C4-2B (cell line): ENCODE measurements at regions not wholly inside any gene's neighbourhood (a gene's known extent, or its start where the extent isn't known, plus 50 kb on each side); places are given as distances from the start of the nearest gene placed in this dataset.

Source experiments
- CTCF ChIP-seq: fragments of 450-650 bp; conservative IDR thresholded peaks from 2 replicates; pipeline ENCODE4 v1.5.1; 2017; ENCODE audit warnings: mild to moderate bottlenecking
- ZFX ChIP-seq: fragments of 450-650 bp; IDR thresholded peaks from 2 replicates; pipeline ENCODE4 v1.6.1; 2017

GRCh38 chr12:93018610-93019009 is 89.5 kb upstream of the EEA1 start:
- no peak for TF ChIP-seq CTCF
- TF ChIP-seq ZFX: no peak
